Brain microvascular endothelial cell (primary cell): ENCODE measurements at regions not wholly inside any gene's neighbourhood (a gene's known extent, or its start where the extent isn't known, plus 50 kb on each side); places are given as distances from the start of the nearest gene placed in this dataset.

Source experiments
- DNase-seq: peaks from one replicate; pipeline ENCODE4 v3.0.0-alpha.2; 2020
- H3K27ac ChIP-seq: fragments of 250-450 bp; sonication (Bioruptor Pico); 2 replicates; pipeline ENCODE4 v1.5.1; 2020; ENCODE audit warnings: mild to moderate bottlenecking, moderate library complexity
- H3K27me3 ChIP-seq: fragments of 250-450 bp; sonication (Bioruptor Pico); replicated peaks from 2 replicates; pipeline ENCODE4 v1.5.1; 2020; ENCODE audit warnings: mild to moderate bottlenecking
- H3K36me3 ChIP-seq: fragments of 250-450 bp; sonication (Bioruptor Pico); replicated peaks from 2 replicates; pipeline ENCODE4 v1.5.1; 2020; ENCODE audit warnings: mild to moderate bottlenecking
- H3K4me3 ChIP-seq: 2 replicates; pipeline ENCODE4 v1.5.1; 2011; ENCODE audit warnings: low read depth, mild to moderate bottlenecking, control low read depth, low read length, moderate library complexity
- in situ Hi-C: cut with HindIII; loops from 2 replicates; pipeline ENCODE4 v1.10.0; 2017; ENCODE audit warnings: low sequenced_read_pairs, low pct_ligation_motif_present
- TF ChIP-seq, protein P1 (sequence below): IDR thresholded peaks from 2 replicates; pipeline ENCODE4 v1.5.1; 2011; ENCODE audit warnings: low read depth, mild to moderate bottlenecking, moderate library complexity, low read length, control low read depth, inconsistent platforms; ENCODE audit errors: missing control alignments

DNA sequence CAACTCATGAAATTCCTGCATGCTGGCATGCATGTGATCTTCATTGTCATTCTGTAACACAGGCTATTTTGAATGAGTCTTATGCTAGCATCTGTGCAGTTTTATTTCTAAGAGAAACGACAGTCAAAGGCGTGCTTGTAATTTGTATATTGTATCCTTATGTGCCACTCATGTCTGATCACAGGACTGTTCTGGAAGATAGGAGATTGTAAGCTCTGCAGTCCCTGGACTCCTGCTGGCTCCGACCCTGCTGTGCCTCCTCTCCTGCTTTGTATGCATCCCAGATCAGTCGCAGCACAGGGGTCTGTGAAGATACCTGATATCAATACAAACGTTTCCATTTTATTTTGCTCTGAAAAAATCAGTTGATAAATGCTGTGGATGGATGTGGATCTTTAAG is 653.1 kb downstream of the LIG4 start:
- TF ChIP-seq, protein P1, sequence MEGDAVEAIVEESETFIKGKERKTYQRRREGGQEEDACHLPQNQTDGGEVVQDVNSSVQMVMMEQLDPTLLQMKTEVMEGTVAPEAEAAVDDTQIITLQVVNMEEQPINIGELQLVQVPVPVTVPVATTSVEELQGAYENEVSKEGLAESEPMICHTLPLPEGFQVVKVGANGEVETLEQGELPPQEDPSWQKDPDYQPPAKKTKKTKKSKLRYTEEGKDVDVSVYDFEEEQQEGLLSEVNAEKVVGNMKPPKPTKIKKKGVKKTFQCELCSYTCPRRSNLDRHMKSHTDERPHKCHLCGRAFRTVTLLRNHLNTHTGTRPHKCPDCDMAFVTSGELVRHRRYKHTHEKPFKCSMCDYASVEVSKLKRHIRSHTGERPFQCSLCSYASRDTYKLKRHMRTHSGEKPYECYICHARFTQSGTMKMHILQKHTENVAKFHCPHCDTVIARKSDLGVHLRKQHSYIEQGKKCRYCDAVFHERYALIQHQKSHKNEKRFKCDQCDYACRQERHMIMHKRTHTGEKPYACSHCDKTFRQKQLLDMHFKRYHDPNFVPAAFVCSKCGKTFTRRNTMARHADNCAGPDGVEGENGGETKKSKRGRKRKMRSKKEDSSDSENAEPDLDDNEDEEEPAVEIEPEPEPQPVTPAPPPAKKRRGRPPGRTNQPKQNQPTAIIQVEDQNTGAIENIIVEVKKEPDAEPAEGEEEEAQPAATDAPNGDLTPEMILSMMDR, result no peak
- Histone ChIP-seq H3K27ac (no peak overlapping the region), H3K36me3 (no peaks in the 10 kb centered on the region), H3K27me3 (no peaks in the 10 kb centered on the region), H3K4me3 (no peak overlapping the region)
- no peak for DNase-seq
- in situ Hi-C loops, result no loop called here

DNA sequence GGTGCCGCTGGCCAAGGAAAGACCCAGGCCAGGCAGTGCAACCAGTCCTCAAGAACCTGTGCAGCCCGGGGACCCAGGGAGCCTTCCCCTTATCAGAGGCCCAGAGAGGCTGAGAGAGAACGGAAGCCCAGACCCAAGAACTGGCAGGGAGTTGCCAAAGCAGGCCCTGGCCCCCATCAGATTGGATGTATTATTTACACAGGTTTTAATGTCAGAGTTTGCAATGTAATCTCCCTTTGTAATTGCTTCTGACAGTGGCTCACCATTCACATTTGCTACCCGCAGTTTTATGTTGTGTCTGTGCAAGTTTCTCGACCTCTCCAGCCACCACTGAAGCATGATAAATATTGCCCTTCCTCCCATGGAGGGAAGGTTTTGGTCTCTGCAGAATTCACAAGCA is 660.9 kb downstream of the LIG4 start:
- no peak overlapping the region for H3K27ac ChIP-seq
- in situ Hi-C loops, result no loop called here
- TF ChIP-seq, protein P1, result no peak
- H3K27me3 ChIP-seq, result no peaks in the 10 kb centered on the region
- no peaks in the 10 kb centered on the region for H3K36me3 ChIP-seq
- no peak for DNase-seq
- H3K4me3 ChIP-seq, result no peak overlapping the region

DNA sequence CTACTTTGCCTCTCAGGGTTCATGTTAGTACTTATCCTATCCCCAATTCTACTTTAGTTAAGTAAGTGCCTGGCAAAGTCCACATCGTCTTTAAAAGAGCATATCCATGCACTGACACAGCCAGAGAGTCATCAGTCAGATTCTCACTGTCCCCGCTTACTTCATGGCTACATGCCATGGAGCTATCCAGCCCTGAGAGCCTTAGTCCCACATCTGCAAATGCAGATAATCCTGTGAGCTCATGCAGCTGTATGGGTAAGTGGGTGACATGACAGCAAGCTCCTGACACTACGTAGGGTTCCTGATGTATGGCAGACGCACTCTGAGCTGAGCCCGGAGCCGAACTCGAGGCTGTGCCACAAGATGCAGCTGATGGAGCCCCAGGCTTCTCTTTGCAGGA is 661.5 kb downstream of the LIG4 start:
- TF ChIP-seq, protein P1, result no peak
- no peaks in the 10 kb centered on the region for H3K36me3 ChIP-seq
- no peak overlapping the region for H3K27ac ChIP-seq
- DNase-seq, result peak; percentile 14
- in situ Hi-C loops, result no loop called here
- H3K4me3 ChIP-seq, result no peak overlapping the region
- no peaks in the 10 kb centered on the region for H3K27me3 ChIP-seq

DNA sequence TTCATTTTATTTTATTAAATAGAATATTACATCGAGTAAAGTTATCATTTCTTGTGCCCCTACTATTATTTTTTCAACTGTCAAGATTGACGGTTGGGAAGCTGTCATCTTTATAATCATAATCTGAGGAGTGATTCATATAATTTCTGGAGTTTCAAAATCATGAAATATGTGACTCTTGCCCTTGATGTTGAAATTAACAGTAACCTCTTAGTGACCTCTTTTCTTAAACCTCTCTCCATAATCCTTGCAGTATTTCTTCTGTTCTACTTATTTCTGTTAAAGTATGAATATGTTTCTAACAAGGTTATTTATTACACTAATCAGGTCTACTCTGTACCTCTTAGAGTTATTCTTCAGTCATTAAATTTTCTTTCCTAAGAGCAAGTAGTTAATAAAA is 663.8 kb downstream of the LIG4 start:
- H3K36me3 ChIP-seq, result no peaks in the 10 kb centered on the region
- in situ Hi-C loops, result no loop called here
- DNase-seq, result no peak
- no peak overlapping the region for H3K4me3 ChIP-seq
- no peak overlapping the region for H3K27ac ChIP-seq
- H3K27me3 ChIP-seq, result no peaks in the 10 kb centered on the region
- TF ChIP-seq, protein P1, result no peak

DNA sequence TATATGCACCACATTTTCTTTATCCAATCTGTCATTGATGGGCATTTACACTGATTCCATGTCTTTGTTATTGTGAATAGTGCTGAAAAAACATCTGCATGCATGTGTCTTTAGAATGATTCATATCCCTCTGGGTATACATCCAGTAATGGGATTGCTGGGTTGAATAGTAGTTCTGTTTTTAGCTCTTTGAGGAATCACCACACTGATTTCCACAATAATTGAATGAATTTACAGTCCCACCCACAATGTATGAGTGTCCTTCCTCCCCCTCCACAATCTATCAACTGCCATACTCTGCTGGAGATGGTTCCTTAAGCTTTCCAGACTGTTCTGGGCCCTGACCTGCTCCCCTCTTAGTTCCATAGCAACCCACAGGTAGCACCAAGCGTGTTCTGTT is 667.0 kb downstream of the LIG4 start:
- Histone ChIP-seq H3K36me3 (no peaks in the 10 kb centered on the region), H3K27ac (no peak overlapping the region), H3K27me3 (no peaks in the 10 kb centered on the region), H3K4me3 (no peak overlapping the region)
- TF ChIP-seq, protein P1, result no peak
- in situ Hi-C loops, result no loop called here
- DNase-seq, result no peak

DNA sequence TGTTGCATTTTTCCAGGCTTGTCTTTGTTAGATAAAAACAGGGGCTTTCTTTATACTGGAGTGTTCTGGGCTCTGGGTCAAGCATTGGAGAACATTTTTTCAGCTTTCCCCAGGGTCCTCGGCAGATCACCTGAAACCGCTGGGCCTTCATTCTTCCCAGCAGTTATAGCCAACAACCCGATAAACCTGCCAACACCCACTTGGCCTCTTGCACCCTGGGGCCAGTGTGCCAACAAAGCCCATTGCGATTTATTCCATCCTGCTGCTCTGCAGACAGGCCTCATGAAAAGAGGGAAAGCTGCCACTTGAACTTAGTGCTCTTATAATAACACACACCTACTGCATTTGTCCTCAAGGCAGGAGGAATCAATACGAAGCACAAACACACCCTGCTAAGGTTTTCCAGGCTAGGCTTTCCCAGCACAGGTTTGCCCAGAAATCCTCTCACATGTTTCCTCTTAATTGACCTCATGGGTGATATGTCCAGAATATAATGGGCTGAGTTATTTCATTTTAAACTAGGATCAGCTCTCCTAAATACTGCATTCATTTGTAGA is 669.3 kb downstream of the LIG4 start:
- Histone ChIP-seq H3K27me3 (no peaks in the 10 kb centered on the region), H3K36me3 (no peaks in the 10 kb centered on the region), H3K4me3 (no peak overlapping the region), H3K27ac (no peak overlapping the region)
- TF ChIP-seq, protein P1, result no peak
- no peak for DNase-seq
- in situ Hi-C loops, result no loop called here
